ENCODE measurements at regions not wholly inside any gene's neighbourhood (a gene's known extent, or its start where the extent isn't known, plus 50 kb on each side); places are given as distances from the start of the nearest gene placed in this dataset.

- no peak for DNase-seq (ENCODE audit: low read depth, low spot score)
- H3K4me3 ChIP-seq (ENCODE audit: low read depth in 2 of 2, low read length in 2 of 2): no peak overlapping the region
- POLR2A ChIA-PET: interaction anchor here (0.6 kb wide), 1 partner anchor 109 kb away, joined by 7 read pairs; no protein-coding TSS in a partner anchor
Observed at GRCh38 chr17:62902531-62903220, 63.4 kb upstream of the TANC2 start.

GRCh38 chr17:62901544-62901943, 64.5 kb upstream of the TANC2 start:
- ATAC-seq (no peak), DNase-seq (ENCODE audit: low read depth, low spot score) (no peak)
- POLR2A ChIA-PET: no interaction called here
- CTCF ChIA-PET: interaction anchor here (0.6 kb wide), 1 partner anchor 24 kb away, joined by 6 read pairs; no protein-coding TSS in a partner anchor
- Histone ChIP-seq H3K9me3 (ENCODE audit: control insufficient read depth, insufficient read depth, low read depth, low read length) (no peaks in the 10 kb centered on the region), H3K27ac (ENCODE audit: low read length) (no peak overlapping the region), H3K4me3 (ENCODE audit: low read depth in 2 of 2, low read length in 2 of 2) (no peak overlapping the region), H3K36me3 (ENCODE audit: control insufficient read depth, insufficient read depth, low read length) (no peaks in the 10 kb centered on the region), H3K27me3 (ENCODE audit: control insufficient read depth, insufficient read depth, low read length) (no peaks in the 10 kb centered on the region), H3K4me1 (ENCODE audit: control insufficient read depth, insufficient read depth, low read length) (peaks cover 9% of the 10 kb centered on the region)
- no TSS peak for BruUV-seq (replicated peaks)
- in situ Hi-C loops (cut with HindIII; ENCODE audit: low pct_unique_long_range_greater_than_20kb, low sequenced_read_pairs): no loop called here
- TF ChIP-seq TCF7L2 (IDR thresholded peaks at IDR 0.05; ENCODE audit: low read depth, low read length) (no peak), CTCF (IDR thresholded peaks at IDR 0.05) (no peak), SIN3A (IDR thresholded peaks at IDR 0.05; ENCODE audit: borderline replicate concordance, insufficient read depth, low read depth, low read length) (no peak), REST (IDR thresholded peaks at IDR 0.05; ENCODE audit: insufficient read depth in 1 of 2, low read depth in 2 of 2, low read length in 1 of 2) (no peak), POLR2AphosphoS5 (IDR thresholded peaks at IDR 0.05; ENCODE audit: low read depth, low read length) (no peak)
- intact Hi-C loops (cut with micrococcal nuclease; ENCODE audit: unreplicated experiment): no loop called here

More at GRCh38 chr17:62902531-62903220, 63.4 kb upstream of the TANC2 start:
- no TSS peak for BruUV-seq (replicated peaks)
- Histone ChIP-seq H3K36me3 (ENCODE audit: control insufficient read depth, insufficient read depth, low read length) (no peaks in the 10 kb centered on the region), H3K27ac (ENCODE audit: low read length) (no peak overlapping the region), H3K4me1 (ENCODE audit: control insufficient read depth, insufficient read depth, low read length) (peaks cover 6% of the 10 kb centered on the region), H3K27me3 (ENCODE audit: control insufficient read depth, insufficient read depth, low read length) (no peaks in the 10 kb centered on the region), H3K9me3 (ENCODE audit: control insufficient read depth, insufficient read depth, low read depth, low read length) (no peaks in the 10 kb centered on the region)
- TF ChIP-seq POLR2AphosphoS5 (IDR thresholded peaks at IDR 0.05; ENCODE audit: low read depth, low read length) (no peak), SIN3A (IDR thresholded peaks at IDR 0.05; ENCODE audit: borderline replicate concordance, insufficient read depth, low read depth, low read length) (no peak)
- intact Hi-C loops (cut with micrococcal nuclease; ENCODE audit: unreplicated experiment) (no loop called here), in situ Hi-C loops (cut with HindIII; ENCODE audit: low pct_unique_long_range_greater_than_20kb, low sequenced_read_pairs) (no loop called here)
- CTCF ChIA-PET: no interaction called here
- ATAC-seq: no peak

GRCh38 chr17:62900096-62900495, 65.9 kb upstream of the TANC2 start:
- Histone ChIP-seq H3K9me3 (ENCODE audit: control insufficient read depth, insufficient read depth, low read depth, low read length) (no peaks in the 10 kb centered on the region), H3K27ac (ENCODE audit: low read length) (no peak overlapping the region), H3K27me3 (ENCODE audit: control insufficient read depth, insufficient read depth, low read length) (no peaks in the 10 kb centered on the region), H3K4me1 (ENCODE audit: control insufficient read depth, insufficient read depth, low read length) (peaks cover 9% of the 10 kb centered on the region), H3K4me3 (ENCODE audit: low read depth in 2 of 2, low read length in 2 of 2) (no peak overlapping the region), H3K36me3 (ENCODE audit: control insufficient read depth, insufficient read depth, low read length) (no peaks in the 10 kb centered on the region)
- in situ Hi-C loops (cut with HindIII; ENCODE audit: low pct_unique_long_range_greater_than_20kb, low sequenced_read_pairs): no loop called here
- ChIA-PET CTCF (no interaction called here), POLR2A (no interaction called here)
- no TSS peak for BruUV-seq (replicated peaks)
- TF ChIP-seq REST (IDR thresholded peaks at IDR 0.05; ENCODE audit: insufficient read depth in 1 of 2, low read depth in 2 of 2, low read length in 1 of 2): no peak
- TF ChIP-seq SIN3A (IDR thresholded peaks at IDR 0.05; ENCODE audit: borderline replicate concordance, insufficient read depth, low read depth, low read length): no peak
- no peak for TF ChIP-seq CTCF (IDR thresholded peaks at IDR 0.05)
- TF ChIP-seq POLR2AphosphoS5 (IDR thresholded peaks at IDR 0.05; ENCODE audit: low read depth, low read length): no peak
- no peak for TF ChIP-seq TCF7L2 (IDR thresholded peaks at IDR 0.05; ENCODE audit: low read depth, low read length)
- intact Hi-C loops (cut with micrococcal nuclease; ENCODE audit: unreplicated experiment): no loop called here
- DNase-seq (ENCODE audit: low read depth, low spot score) (no peak), ATAC-seq (no peak)
